DMS153 (cell line): ENCODE measurements at regions not wholly inside any gene's neighbourhood (a gene's known extent, or its start where the extent isn't known, plus 50 kb on each side); places are given as distances from the start of the nearest gene placed in this dataset.
"Not testable (repeated sequence)": the region's sequence is repeated elsewhere in the genome, so short reads cannot be mapped to it uniquely, and the experiment has no call there.

Source experiments
- DNase-seq: peaks from one replicate; lab custom pipeline; 2025; lab: John Stamatoyannopoulos, UW

DNA sequence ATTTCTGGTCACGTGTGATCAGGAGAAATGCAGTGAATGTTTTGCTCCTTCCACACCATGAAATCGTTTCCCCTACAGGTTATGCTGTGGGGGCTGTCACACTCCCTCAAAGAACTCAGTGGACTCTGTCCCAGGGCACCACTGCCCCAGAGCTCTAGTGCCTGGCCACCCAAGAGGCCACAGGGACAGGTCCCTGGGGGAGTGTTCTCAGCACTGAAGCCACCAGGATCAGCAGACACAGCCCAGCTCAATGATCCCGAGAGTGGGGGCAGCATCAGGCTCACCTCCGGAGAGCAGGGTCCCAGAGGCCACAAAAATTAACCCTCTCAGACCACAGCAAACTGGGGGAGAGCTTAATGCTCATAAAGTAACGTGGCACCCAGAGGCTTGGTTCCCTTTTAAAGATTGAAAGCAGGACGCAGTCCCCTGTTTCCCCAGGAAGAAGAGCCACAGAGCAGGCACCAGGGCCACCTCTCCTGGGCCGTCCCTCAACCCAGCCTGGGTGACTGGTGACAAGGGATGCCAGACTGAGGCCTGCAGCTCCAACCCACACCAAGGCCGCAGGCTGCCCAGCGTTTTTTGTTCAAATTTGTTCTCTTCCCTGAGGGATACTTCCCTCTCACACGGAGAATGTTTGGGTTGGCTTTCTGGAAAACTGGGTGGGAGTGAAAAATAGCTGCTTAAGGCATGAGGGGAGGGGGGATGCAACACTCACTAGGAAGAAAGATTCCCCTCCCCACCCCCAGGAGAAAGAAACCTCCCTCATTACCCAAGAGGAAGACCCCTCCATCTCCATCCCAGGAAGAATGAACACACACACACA, 123.3 kb upstream of the IGF1R start:
- DNase-seq = no peak

DNA sequence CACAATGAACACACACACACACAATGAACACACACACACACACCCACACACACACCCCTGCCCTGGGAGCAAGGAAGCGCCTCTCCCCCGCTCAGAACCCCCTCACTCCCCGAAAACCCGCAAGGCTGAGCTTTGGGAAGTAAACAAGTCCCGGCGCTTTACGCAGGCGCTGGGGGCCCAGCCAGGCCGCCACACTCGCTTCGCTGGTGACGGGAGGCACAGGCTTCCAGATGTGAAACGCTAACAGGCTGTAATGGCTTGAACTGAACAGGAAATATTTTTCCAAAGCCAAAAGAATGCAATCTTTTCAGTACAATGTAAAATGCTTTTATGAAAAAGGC, 122.7 kb upstream of the IGF1R start:
- DNase-seq = no peak

DNA sequence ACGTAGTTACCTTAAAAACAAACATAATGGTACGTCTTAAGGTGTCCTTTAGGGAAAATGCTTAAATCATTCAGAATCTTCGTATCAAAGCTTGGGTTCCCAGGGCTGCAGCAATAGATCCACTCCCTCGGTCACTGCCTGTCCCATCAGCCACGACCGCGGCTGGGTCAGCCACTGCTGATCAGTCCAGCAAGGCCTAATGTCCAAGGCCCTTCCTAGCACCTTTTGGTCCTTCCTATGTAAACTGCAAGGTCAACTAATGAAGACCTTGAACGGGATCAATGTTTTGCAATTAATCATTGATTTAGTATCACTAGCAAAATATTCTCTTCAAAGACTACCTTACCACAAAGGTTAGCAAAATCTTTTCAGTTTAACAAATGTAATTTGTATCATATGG, 122.2 kb upstream of the IGF1R start:
- DNase-seq = no peak

DNA sequence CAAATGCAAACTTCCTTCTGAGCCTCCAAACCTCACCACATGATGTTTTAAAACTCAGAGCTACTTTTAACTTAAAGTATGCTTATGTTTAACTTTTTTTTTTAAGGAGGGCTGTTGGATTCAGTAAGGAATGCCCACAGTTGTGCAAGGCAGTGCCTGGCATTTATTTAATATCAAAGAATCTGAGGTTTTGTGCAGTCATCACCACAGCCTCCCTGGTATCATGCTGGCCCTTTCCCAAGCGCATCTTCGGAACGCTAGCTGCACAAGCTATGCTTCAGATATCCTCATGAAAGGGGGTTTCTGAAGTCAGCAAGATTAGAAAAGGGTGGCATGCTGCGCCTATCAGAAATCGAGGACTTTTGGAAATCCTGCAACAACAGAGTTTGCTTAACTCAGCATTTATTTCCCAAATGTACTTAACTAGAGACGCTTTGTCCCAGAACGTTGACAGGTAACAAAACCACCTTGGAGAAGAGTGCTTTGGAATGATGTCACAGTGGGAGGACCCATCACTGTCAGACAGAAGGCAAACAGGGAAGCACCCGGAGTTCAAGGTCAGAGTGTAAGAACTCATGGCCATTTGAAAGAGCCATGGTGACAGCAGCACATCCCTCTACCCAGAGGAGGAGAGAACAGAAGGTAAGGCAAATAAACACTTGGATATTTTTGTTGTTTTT, 120.2 kb upstream of the IGF1R start:
- no peak for DNase-seq

DNA sequence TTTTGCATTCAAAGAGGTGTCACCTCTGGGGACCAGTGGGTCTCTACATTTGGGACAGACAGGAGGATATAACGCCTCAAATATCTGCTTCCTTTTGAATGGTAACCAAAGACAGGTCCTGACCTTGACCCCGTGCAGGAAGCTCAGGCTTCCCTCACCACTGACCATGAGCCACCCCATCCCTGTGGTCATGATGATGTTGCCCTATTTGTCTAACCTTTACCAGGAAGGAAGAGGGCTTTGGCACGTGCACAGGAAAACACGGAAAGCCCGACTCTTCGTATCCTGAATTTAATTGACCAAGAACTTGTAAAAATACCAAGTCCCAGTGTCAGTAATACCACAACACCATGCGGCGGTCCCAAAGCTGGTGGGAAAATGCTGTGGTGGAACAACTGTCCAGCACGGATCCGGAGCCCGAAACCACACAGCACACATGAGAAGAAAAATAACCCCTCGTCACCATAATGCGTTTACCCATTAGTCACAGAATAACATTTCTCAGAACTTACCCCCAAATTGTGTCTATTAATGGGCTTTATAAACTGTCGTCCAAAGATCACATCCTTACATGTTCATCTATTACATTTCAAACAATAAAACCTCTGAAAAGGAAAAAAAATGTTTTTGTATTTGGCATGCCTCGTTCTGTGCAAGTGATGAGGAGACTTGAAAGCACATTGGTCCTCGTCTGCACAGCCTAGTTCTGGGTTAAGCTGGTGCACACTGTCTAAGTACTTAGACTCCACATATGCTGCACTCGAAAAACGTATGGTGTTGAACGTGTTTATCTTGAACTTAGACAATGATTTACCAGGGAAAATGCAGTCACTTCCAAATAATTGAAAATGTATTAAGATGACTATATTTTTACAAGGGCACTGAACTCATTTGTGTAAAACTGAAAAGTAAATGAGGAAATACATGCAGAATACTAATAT, 118.9 kb upstream of the IGF1R start:
- no peak for DNase-seq

DNA sequence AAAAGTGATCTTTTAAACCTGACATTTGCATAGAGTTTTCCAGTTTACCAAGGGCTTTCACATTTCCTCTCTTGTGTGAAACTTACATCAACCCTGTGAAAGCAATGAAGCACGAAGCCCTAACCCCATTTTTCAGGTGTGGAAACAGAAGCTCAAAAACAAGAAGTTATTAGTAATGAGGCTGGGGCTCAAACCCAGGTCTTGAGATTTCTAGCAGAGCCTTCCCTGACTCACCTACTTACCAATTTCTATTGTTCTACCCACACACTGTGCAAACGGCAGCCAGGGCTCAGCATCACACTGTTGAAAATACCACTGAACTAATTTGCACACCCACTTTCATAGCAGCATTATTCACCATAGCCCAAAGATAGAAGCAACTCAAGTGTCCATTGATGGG, 117.8 kb upstream of the IGF1R start:
- DNase-seq = no peak

DNA sequence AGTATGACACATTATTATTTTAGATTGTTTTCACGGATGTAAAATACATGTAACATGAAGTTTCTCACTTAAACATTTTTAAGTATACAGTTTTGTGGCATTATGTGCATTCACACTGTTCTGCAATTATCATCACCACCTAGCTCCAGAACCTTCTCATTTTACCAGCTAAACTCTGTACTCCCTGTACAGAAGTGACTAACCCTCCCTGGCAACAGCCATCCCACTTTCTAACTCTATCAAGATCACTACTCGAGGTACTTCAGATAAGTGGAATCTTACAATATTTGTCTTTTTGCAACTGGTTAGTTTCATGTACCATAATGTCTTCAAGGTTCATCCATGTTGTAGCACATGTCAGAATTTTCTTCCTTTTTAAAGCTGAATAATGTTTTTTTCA, 116.3 kb upstream of the IGF1R start:
- DNase-seq = no peak

DNA sequence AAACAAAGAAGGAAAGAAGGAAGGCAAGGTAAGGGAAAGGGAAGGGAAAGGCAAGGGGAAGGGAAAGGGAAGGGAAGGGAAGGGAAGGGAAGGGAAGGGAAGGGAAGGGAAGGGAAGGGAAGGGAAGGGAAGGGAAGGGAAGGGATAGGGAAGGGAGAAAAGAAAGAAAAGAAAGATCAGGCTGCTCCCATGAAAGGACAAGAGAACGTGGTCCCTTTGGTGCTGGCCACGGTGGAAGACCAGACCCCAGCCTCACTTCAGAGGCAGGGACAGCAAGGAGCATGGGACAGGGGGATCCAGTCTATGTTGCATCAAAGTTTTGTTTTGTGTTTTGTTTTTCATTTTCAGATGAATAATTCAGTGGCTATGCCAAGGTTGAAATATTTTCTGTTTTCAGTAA, 111.4 kb upstream of the IGF1R start:
- no peak for DNase-seq

DNA sequence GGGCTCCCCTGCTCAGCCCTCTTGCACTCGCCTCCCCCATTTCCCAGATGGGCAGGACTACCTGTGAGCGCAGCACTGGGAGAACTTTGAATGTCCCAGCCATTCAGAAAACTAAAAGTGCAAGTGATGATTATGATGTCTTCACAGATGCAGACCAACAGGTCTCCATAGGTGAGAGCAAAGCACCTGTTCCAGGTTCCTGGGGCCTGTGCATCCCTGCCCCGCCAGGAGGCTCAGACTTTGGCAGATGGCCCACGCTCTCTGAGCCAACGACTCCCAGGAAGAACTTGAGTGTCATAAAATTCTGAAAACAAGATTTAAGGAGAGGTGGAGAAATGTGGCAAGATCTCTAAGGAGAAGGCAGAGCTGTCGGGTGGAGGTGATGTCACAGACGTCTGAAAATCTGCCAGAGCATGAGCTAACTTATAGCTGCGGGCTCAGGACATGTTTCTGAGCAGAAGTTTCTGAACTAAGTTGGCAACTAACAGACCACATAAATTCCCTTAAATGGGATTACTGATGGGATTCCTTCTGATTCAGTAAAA, 110.8 kb upstream of the IGF1R start:
- no peak for DNase-seq

DNA sequence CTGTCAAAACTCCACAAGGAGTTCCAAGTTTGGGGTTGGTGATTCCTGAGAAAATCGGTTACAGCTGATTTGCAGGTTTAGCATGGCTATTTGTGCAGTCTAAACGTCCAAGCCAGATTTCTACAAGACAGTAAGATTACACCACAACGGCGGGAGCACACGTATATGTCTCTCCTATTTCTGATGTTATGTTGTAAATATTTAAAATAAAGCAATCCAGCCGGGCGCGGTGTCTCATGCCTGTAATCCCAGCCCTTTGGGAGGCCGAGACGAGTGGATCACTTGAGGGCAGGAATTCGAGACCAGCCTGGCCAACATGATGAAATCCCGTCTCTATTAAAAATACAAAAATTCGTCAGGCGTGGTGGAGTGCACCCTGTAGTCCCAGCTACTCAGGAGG, 106.8 kb upstream of the IGF1R start:
- no peak for DNase-seq

DNA sequence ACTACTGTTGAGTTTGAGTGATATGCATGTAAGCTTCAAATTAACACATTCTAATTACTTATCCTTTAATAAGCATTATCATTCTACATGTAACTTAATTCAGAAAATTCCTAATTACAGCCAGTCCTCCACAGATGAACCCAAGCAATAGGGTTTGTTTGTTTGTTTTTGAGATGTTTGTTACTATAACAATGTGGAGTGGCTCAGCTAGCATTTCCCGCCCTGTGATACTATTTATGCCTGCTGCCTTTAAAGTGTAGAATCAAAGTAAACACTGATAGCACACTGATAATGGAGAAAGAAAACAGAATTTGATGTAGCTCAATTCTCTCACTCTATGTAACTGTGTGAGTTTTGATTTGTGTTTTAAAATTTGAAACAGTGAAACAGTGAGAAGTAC, 105.1 kb upstream of the IGF1R start:
- no peak for DNase-seq

DNA sequence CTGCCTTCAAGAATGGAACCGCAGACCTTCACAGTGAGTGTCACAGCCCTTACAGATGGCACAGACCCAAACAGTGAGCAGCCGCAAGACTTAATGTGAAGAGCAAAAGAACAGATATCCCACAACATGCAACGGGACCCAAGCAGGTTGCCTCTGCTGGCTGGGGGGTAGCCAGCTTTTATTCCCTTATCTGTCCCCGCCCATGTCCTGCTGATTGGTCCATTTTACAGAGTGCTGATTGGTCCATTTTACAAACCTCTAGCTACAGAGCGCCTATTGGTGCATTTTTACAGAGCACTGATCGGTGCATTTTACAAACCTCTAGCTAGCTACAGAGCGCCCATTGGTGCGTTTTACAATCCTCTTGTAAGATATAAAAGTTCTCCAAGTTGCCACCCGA, 102.0 kb upstream of the IGF1R start:
- no peak for DNase-seq

DNA sequence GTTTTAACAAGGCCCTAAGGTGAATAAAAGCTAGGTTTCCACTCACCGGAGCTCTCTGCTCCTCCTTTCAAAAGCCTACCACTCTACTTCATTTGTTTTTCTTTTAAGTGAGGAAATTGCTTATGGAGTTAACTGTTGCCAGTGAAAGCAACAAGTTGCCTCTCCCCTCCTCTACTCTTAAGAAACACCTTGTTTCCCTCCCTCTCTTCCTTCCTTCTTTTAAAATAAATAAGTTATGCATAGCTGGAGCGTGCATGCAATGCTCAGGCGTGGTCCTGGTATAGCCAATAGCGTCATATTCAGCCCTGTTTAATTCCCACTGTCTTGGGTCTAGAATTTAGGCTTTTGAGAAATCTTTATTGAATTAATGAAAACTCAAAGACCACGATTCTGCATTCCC, 101.1 kb upstream of the IGF1R start:
- no peak for DNase-seq

DNA sequence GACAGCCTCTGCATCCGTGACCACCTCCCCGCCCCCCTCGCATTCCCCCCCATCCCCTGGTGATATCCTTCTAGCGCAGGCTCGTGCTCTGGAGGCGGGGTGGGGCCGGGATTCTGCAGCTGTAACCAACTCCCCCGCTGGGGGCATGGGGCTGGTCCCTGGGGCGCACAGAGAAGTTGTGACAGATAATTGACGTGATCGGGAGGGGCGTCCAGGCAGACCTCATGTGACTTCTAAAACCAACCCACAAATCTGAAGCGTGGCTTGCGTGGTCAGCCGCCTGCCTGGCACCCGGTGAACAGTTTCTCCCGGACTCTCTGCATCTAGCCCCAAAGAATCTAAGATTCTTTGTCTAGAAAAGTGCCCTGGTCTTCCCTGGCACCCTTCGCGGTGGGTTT, 100.6 kb upstream of the IGF1R start:
- no peak for DNase-seq

DNA sequence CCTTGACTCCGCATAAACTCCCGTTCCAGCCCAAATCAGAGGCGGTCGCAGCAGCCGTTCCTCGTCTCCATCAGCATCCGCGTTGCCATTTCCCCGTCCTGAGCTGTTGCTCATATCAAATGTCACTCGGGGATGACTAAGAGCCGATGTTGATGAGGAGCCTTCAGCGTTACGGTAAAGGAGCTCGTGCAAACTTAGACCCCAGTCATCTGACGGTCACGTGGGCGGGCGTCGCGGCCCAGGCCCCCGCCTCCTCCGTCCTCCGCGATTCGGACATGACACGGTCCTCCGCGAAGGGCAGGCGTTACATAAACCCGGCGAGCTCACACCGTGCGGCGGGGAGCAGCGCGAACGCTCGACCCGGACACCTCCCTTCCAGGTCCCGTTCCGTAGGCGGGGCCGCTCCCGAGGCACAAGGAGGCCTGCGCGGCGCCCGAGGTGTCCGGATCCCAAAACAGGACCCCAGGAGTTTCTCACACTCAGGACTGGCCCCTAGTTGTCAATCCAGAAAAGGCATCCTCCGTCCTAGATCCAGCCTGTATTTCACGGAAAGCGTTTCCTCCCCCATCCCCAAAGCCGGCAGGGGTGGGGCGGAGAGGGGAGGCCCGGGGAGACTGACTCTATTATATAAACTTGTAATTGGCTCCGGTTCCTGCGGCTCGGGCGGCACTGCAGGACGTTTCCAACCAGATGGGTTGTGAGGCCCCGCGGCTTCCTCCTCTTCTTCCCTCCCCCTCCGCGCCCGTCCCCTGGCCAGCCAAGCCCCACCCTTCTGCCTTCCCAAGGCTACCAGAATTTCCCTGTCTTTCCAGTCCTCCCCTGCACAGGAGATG, 100.0 kb upstream of the IGF1R start:
- peak; percentile 1 for DNase-seq

DNA sequence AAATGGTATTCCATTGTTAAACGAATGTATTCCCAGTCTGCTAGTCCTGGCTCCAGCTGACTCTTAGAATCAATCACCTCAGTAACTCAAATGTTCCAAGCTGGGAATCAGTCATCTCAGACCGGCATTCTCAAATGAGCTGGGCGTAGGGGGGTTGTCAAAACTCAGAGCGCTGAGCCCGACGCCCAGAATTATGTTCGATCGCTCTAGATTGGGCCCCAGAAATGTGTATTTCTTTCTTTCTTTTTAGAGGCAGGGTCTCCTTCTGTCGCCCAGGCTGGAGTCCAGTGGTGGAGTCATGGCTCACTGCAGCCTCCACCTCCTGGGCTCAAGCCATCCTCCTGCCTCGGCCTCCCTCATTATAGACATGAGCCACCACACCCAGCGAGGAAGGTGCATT, 99.3 kb upstream of the IGF1R start:
- no peak for DNase-seq

DNA sequence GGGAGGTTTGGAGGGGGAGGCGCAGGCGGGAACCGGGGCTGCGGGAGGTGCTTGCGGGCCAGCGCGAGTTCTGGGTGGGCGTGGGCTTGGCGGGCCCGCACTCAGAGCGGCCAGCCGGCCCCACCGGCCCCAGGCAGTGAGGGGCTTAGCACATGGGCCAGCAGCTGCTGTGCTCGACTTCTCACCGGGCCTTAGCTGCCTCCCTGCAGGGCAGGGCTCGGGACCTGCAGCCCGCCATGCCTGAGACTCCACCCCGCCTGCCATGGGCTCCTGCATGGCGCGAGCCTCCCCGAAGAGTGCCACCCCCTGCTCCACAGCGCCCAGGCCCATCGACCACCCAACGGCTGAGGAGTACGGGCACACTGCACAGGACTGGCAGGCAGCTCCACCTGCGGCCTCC, 98.6 kb upstream of the IGF1R start:
- DNase-seq = no peak

DNA sequence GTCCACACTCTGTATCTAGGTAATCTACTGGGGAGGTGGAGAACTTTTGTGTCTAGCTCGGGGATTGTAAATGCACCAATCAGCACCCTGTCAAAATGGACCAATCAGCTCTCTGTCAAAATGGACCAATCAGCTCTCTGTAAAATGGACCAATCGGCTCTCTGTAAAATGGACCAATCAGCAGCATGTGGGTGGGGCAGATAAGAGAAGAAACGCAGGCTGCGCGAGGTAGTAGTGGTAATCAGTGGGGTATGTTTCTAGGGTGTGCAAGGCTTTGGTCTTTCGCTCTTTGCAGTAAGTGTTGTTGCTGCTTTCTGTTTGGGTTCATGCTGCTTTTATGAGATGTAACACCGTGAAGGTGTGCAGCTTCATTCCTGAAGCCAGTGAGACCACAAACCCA, 98.0 kb upstream of the IGF1R start:
- not testable (repeated sequence) for DNase-seq

DNA sequence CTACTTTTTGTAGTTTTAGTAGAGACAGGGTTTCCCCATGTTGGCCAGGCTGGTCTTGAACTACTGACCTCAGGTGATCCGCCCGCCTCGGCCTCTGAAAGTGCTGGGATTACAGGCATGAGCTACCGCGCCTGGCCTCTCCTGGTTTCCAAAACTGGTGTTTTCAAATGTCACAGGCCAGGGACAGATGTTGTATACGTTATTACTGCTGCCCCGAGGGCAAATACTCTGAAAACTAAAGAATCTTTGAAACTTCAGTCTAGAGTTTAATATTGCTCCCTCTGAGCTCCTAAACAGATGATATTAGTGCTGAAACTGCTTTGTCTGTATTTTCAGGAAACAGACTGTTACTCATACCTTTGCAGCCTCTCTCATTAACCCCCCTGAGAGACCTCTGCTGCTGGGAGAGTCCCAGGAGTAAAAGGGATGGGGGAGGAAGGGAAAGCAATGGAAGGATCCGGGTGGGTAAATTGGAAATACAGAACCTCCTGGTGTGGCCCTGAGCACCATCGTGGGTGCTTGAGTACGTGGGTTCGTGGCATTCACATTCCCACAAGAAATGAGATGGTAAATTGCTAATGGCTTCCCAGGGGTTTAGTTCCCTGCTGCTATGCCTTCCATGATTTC, 96.3 kb upstream of the IGF1R start:
- DNase-seq = no peak

DNA sequence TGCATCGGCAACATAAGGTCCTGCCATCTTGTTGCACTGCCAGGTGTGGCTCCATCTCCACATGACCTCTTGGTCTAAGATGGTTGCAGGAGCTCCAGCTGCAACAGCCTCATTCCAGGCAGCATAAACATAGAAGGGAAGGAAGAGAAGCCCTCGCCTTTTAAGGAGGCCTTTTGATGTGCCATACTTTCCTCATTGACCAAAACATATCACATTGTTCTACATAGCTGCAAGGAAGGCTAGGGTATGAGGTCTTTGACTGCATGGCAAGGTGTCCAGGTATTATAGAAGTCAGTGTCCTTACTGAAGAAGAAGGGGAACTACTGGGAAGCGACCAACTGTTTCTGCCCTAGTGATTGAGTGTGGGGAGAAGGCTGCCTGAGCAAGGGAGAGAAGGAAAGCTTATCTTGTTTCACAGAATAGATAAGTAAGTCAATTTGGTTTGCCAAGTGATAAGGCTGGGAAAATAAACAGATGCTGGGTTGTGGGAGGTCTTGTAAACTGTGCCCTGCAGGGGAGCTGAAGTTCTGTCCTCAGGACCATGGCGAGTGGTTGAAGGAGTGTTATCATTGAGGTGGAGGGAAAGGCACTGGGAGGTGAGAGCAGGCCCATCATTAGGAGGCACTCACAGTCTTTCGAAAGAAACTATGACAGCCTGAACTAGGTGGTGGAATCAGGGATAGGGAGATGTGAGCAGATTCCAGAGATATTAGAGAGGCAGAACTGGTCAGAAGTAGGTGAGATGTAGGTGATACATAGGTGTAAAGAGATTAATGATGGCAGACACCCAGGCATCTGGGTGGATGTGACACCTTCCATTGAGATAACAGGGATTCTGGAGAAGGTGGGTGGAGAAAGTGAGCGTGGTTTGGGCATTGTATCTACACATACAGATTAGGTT, 93.8 kb upstream of the IGF1R start:
- no peak for DNase-seq
